Hepatocyte (in vitro differentiated cells): ENCODE measurements at regions not wholly inside any gene's neighbourhood (a gene's known extent, or its start where the extent isn't known, plus 50 kb on each side); places are given as distances from the start of the nearest gene placed in this dataset.

Source experiments
- EZH2 ChIP-seq: fragments of 200-600 bp; sonication (generic); IDR thresholded peaks from 2 replicates; pipeline ENCODE4 v1.6.1; 2016; ENCODE audit warnings: antibody characterized with exemption, mild to moderate bottlenecking, borderline replicate concordance
- EZH2phosphoT487 ChIP-seq: fragments of 200-600 bp; sonication (generic); IDR thresholded peaks from one replicate; pipeline ENCODE4 v1.6.1; 2018; ENCODE audit warnings: antibody characterized with exemption, mild to moderate bottlenecking, low read depth, moderate library complexity; ENCODE audit not compliant: unreplicated experiment, severe bottlenecking
- TF ChIP-seq, protein P1 (sequence below): fragments of 200-600 bp; sonication (generic); IDR thresholded peaks from 2 replicates; pipeline ENCODE4 v1.5.1; 2016; ENCODE audit warnings: antibody characterized with exemption, mild to moderate bottlenecking; ENCODE audit not compliant: poor library complexity

DNA sequence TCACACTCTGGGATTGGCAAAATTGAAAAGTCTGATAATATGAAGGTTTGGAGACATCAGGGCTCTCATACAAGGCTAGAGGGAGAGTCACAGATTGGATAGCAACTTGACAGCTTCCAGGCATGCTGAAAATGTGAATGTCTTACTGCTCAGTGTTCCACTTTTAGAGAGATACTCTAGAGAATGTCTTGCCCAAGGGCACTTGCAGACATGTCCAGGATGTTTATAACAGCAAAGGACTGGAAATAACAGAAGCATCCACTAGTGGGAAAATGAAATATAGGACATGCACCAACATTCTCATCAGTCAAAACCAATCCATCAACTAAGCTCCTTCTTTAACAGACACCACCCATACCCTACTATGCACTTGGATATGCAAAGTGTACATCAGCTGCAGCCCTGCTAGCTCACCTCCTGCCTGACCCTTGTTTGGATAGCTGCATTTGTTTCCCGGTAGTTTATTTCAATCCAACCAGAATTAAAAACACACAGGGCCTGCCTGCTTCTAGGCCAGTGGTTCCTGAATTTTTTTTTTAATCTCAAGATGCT, 101.6 kb upstream of the ARHGEF3 start:
- TF ChIP-seq, protein P1, sequence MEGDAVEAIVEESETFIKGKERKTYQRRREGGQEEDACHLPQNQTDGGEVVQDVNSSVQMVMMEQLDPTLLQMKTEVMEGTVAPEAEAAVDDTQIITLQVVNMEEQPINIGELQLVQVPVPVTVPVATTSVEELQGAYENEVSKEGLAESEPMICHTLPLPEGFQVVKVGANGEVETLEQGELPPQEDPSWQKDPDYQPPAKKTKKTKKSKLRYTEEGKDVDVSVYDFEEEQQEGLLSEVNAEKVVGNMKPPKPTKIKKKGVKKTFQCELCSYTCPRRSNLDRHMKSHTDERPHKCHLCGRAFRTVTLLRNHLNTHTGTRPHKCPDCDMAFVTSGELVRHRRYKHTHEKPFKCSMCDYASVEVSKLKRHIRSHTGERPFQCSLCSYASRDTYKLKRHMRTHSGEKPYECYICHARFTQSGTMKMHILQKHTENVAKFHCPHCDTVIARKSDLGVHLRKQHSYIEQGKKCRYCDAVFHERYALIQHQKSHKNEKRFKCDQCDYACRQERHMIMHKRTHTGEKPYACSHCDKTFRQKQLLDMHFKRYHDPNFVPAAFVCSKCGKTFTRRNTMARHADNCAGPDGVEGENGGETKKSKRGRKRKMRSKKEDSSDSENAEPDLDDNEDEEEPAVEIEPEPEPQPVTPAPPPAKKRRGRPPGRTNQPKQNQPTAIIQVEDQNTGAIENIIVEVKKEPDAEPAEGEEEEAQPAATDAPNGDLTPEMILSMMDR = no peak
- TF ChIP-seq EZH2 = no peak
- TF ChIP-seq EZH2phosphoT487 = no peak
